ENCODE measurements at regions not wholly inside any gene's neighbourhood (a gene's known extent, or its start where the extent isn't known, plus 50 kb on each side); places are given as distances from the start of the nearest gene placed in this dataset.

- no peak overlapping the region for H3K4me3 ChIP-seq (ENCODE audit: low read depth, low read length)
- TF ChIP-seq, protein P1, sequence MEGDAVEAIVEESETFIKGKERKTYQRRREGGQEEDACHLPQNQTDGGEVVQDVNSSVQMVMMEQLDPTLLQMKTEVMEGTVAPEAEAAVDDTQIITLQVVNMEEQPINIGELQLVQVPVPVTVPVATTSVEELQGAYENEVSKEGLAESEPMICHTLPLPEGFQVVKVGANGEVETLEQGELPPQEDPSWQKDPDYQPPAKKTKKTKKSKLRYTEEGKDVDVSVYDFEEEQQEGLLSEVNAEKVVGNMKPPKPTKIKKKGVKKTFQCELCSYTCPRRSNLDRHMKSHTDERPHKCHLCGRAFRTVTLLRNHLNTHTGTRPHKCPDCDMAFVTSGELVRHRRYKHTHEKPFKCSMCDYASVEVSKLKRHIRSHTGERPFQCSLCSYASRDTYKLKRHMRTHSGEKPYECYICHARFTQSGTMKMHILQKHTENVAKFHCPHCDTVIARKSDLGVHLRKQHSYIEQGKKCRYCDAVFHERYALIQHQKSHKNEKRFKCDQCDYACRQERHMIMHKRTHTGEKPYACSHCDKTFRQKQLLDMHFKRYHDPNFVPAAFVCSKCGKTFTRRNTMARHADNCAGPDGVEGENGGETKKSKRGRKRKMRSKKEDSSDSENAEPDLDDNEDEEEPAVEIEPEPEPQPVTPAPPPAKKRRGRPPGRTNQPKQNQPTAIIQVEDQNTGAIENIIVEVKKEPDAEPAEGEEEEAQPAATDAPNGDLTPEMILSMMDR (IDR thresholded peaks at IDR 0.05; ENCODE audit: low read depth, low read length), result no peak
These were observed 261.4 kb upstream of the TCF4 start for GRCh38 chr18:55849391-55849790.

GRCh38 chr18:55847960-55848359 is 260.0 kb upstream of the TCF4 start:
- TF ChIP-seq, protein P1 (IDR thresholded peaks at IDR 0.05; ENCODE audit: low read depth, low read length), result no peak
- H3K4me3 ChIP-seq (ENCODE audit: low read depth, low read length), result no peak overlapping the region

GRCh38 chr18:55845221-55845620 is 257.2 kb upstream of the TCF4 start:
- TF ChIP-seq, protein P1 (IDR thresholded peaks at IDR 0.05; ENCODE audit: low read depth, low read length), result no peak

DNA sequence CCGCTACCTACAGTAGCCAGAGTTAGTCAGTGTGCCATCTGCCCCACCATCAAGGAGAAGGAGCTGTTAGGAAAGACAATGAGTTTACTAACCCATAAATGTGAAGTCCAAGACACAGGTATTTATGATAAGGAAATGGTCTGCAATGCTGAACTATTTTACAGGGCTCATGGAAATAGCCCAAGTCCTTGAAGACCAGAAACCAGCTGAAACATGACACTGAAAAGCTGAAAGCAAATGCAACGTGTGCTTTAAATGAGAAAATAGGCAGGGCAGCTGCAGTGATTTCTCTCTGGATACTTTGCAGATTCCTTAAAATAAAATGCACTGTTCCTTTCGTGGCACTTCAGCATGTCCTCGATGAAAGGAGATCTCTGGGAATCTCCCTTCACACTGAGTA is 256.4 kb upstream of the TCF4 start:
- TF ChIP-seq, protein P1 (IDR thresholded peaks at IDR 0.05; ENCODE audit: low read depth, low read length), result no peak
- H3K4me3 ChIP-seq (ENCODE audit: low read depth, low read length), result no peak overlapping the region

More at GRCh38 chr18:55845221-55845620, 257.2 kb upstream of the TCF4 start:
- no peak overlapping the region for H3K4me3 ChIP-seq (ENCODE audit: low read depth, low read length)

DNA sequence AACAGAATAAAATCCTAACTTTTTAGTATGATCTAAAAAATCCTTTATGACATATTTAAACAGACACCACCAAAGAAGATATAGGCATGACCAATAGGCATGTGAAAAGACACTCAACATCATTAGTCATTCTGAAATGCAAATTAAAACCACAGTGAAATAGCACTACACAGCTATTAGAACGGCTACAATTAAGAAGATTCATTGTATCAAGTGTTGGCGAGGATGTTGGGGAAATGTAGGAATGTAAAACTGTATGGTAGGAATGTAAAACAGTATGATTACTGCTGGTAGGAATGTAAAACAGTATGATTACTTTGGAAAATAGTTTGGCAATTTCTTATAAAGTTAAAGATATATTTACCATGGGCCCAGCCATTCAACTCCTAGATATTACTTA is 253.3 kb upstream of the TCF4 start:
- TF ChIP-seq, protein P1 (IDR thresholded peaks at IDR 0.05; ENCODE audit: low read depth, low read length), result no peak
- H3K4me3 ChIP-seq (ENCODE audit: low read depth, low read length), result no peak overlapping the region

DNA sequence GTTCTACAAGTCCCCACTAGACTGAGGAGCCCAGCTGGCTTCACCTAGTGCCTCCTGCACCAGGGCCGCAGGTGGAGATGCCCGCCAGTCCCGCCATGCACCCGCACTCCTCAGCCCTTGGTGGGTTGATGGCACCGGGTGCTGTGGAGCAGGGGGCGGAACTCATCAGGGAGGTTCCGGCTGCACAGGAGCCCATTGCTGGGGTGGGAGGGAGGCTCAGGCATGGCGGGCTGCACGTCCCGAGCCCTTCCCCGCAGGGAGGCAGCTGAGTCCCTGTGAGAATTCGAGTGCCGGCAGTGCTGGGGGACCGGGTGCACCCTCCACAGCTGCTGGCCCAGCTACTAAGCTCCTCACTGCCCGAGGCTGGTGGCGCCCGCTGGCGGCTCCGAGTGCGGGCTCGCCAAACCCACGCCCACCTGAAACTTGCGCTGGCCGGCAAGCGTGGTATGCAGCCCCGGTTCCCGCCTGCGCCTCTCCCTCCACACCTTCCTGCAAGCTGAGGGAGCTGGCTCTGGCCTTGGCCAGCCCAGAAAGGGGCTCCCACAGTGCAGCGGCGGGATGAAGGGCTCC is 252.7 kb upstream of the TCF4 start:
- H3K4me3 ChIP-seq (ENCODE audit: low read depth, low read length), result no peak overlapping the region
- TF ChIP-seq, protein P1 (IDR thresholded peaks at IDR 0.05; ENCODE audit: low read depth, low read length), result no peak

DNA sequence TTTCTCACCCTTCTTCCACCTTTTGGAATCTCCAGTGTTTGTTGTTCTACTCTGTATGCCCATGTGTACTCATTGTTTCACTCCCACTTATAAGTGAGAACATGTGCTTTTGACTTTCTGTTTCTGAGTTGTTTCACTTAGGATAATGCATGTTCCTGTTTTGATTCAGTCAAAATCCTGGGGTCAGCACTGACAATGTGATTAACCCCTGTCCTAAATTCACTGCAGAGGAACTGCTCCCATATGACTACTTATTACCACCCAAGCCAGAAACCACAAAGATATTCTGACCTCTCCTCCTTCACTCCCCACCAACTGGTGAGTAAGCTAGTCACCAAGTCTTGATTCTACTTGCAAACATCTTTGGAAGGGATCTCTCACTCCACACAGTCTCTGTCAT is 251.4 kb upstream of the TCF4 start:
- TF ChIP-seq, protein P1 (IDR thresholded peaks at IDR 0.05; ENCODE audit: low read depth, low read length), result no peak
- H3K4me3 ChIP-seq (ENCODE audit: low read depth, low read length), result no peak overlapping the region

Data from WI38 (cell line).